ENCODE measurements at regions not wholly inside any gene's neighbourhood (a gene's known extent, or its start where the extent isn't known, plus 50 kb on each side); places are given as distances from the start of the nearest gene placed in this dataset.
"Not testable (repeated sequence)": the region's sequence is repeated elsewhere in the genome, so short reads cannot be mapped to it uniquely, and the experiment has no call there.

- H3K4me3 Mint-ChIP-seq: no peak overlapping the region
- ATAC-seq (no peak), DNase-seq (no peak)
- no peaks in the 10 kb centered on the region for H3K4me1 Mint-ChIP-seq
- H3K27me3 Mint-ChIP-seq: no peaks in the 10 kb centered on the region
- H3K9me3 Mint-ChIP-seq: peaks cover 0 to 13% (median 0%) of the 10 kb centered on the region in 9 donors
- POLR2A ChIA-PET: interaction anchor here (0.6 kb wide), 1 partner anchor 224 kb away, joined by 3 read pairs; no protein-coding TSS in a partner anchor
- no peaks in the 10 kb centered on the region for H3K36me3 Mint-ChIP-seq
- no peak overlapping the region for H3K27ac Mint-ChIP-seq
These were observed 739.3 kb downstream of the NR2F1-AS1 start for GRCh38 chr5:92841604-92842155.

- Mint-ChIP-seq H3K27me3 (no peaks in the 10 kb centered on the region), H3K27ac (no peak overlapping the region), H3K4me1 (no peaks in the 10 kb centered on the region), H3K36me3 (no peaks in the 10 kb centered on the region), H3K9me3 (peaks cover 2 to 20% (median 4%) of the 10 kb centered on the region in 9 donors), H3K4me3 (no peak overlapping the region)
- ATAC-seq (no peak), DNase-seq (no peak)
- POLR2A ChIA-PET: no interaction called here
These were observed 742.8 kb downstream of the NR2F1-AS1 start for GRCh38 chr5:92838253-92838652.

- Mint-ChIP-seq H3K4me1 (no peaks in the 10 kb centered on the region), H3K36me3 (no peaks in the 10 kb centered on the region), H3K9me3 (peaks cover 2 to 32% (median 11%) of the 10 kb centered on the region in 9 donors), H3K27ac (no peak overlapping the region), H3K27me3 (no peaks in the 10 kb centered on the region), H3K4me3 (no peak overlapping the region)
- DNase-seq: no peak
- ATAC-seq: no peak
- POLR2A ChIA-PET: no interaction called here
These were observed 743.9 kb downstream of the NR2F1-AS1 start for GRCh38 chr5:92836855-92837755.

- Mint-ChIP-seq H3K4me3 (no peak overlapping the region), H3K27ac (no peak overlapping the region), H3K36me3 (no peaks in the 10 kb centered on the region), H3K27me3 (no peaks in the 10 kb centered on the region), H3K4me1 (no peaks in the 10 kb centered on the region), H3K9me3 (peaks cover 2 to 24% (median 14%) of the 10 kb centered on the region in 9 donors)
- DNase-seq (no peak), ATAC-seq (no peak)
- POLR2A ChIA-PET: no interaction called here
These were observed 745.3 kb downstream of the NR2F1-AS1 start for GRCh38 chr5:92835712-92836111.

GRCh38 chr5:92823551-92823950, 757.5 kb downstream of the NR2F1-AS1 start:
- DNase-seq, ATAC-seq, H3K4me1 Mint-ChIP-seq, H3K27ac Mint-ChIP-seq, H3K27me3 Mint-ChIP-seq, H3K4me3 Mint-ChIP-seq, H3K36me3 Mint-ChIP-seq, POLR2A ChIA-PET: not testable (repeated sequence)
- peaks cover 0 to 17% (median 0%) of the 10 kb centered on the region in 9 donors for H3K9me3 Mint-ChIP-seq

GRCh38 chr5:92822183-92822582, 758.8 kb downstream of the NR2F1-AS1 start:
- POLR2A ChIA-PET: no interaction called here
- no peaks in the 10 kb centered on the region for H3K36me3 Mint-ChIP-seq
- no peaks in the 10 kb centered on the region for H3K27me3 Mint-ChIP-seq
- peaks cover 0 to 25% (median 2%) of the 10 kb centered on the region in 9 donors for H3K9me3 Mint-ChIP-seq
- ATAC-seq (no peak), DNase-seq (no peak)
- H3K4me3 Mint-ChIP-seq: no peak overlapping the region
- H3K27ac Mint-ChIP-seq: no peak overlapping the region
- H3K4me1 Mint-ChIP-seq: no peaks in the 10 kb centered on the region

GRCh38 chr5:92809855-92810465, 771.1 kb downstream of the NR2F1-AS1 start:
- Mint-ChIP-seq H3K4me1 (no peaks in the 10 kb centered on the region), H3K27ac (no peak overlapping the region)
- ATAC-seq: no peak

GRCh38 chr5:92808474-92808873, 772.5 kb downstream of the NR2F1-AS1 start:
- no peaks in the 10 kb centered on the region for H3K9me3 Mint-ChIP-seq
- H3K27ac Mint-ChIP-seq: no peak overlapping the region
- POLR2A ChIA-PET: no interaction called here
- no peaks in the 10 kb centered on the region for H3K4me1 Mint-ChIP-seq
- no peaks in the 10 kb centered on the region for H3K27me3 Mint-ChIP-seq
- H3K4me3 Mint-ChIP-seq: no peak overlapping the region
- H3K36me3 Mint-ChIP-seq: no peaks in the 10 kb centered on the region
- ATAC-seq (no peak), DNase-seq (no peak)

More at GRCh38 chr5:92809855-92810465, 771.1 kb downstream of the NR2F1-AS1 start:
- Mint-ChIP-seq H3K9me3 (peaks cover 0 to 7% (median 0%) of the 10 kb centered on the region in 9 donors), H3K36me3 (no peaks in the 10 kb centered on the region), H3K4me3 (no peak overlapping the region), H3K27me3 (no peaks in the 10 kb centered on the region)
- DNase-seq: no peak
- POLR2A ChIA-PET: no interaction called here

GRCh38 chr5:92807085-92807484, 773.9 kb downstream of the NR2F1-AS1 start:
- Mint-ChIP-seq H3K4me1 (no peaks in the 10 kb centered on the region), H3K27ac (no peak overlapping the region), H3K27me3 (no peaks in the 10 kb centered on the region), H3K4me3 (no peak overlapping the region), H3K9me3 (no peaks in the 10 kb centered on the region), H3K36me3 (no peaks in the 10 kb centered on the region)
- POLR2A ChIA-PET: no interaction called here
- DNase-seq (no peak), ATAC-seq (no peak)

GRCh38 chr5:92805446-92805845, 775.6 kb downstream of the NR2F1-AS1 start:
- no peaks in the 10 kb centered on the region for H3K4me1 Mint-ChIP-seq
- H3K9me3 Mint-ChIP-seq: no peaks in the 10 kb centered on the region
- H3K36me3 Mint-ChIP-seq: no peaks in the 10 kb centered on the region
- POLR2A ChIA-PET: no interaction called here
- no peaks in the 10 kb centered on the region for H3K27me3 Mint-ChIP-seq
- ATAC-seq: no peak
- no peak overlapping the region for H3K4me3 Mint-ChIP-seq
- no peak overlapping the region for H3K27ac Mint-ChIP-seq
- DNase-seq: no peak

GRCh38 chr5:92801911-92802310, 779.1 kb downstream of the NR2F1-AS1 start:
- POLR2A ChIA-PET: no interaction called here
- H3K4me1 Mint-ChIP-seq: no peaks in the 10 kb centered on the region
- H3K9me3 Mint-ChIP-seq: peaks cover 0 to 7% (median 3%) of the 10 kb centered on the region in 9 donors
- no peaks in the 10 kb centered on the region for H3K27me3 Mint-ChIP-seq
- no peak overlapping the region for H3K4me3 Mint-ChIP-seq
- H3K36me3 Mint-ChIP-seq: no peaks in the 10 kb centered on the region
- no peak for DNase-seq
- H3K27ac Mint-ChIP-seq: no peak overlapping the region
- ATAC-seq: no peak

- Mint-ChIP-seq H3K36me3 (no peaks in the 10 kb centered on the region), H3K4me3 (no peak overlapping the region), H3K4me1 (no peaks in the 10 kb centered on the region), H3K9me3 (peaks cover 2 to 19% (median 7%) of the 10 kb centered on the region in 9 donors), H3K27ac (no peak overlapping the region), H3K27me3 (no peaks in the 10 kb centered on the region)
- ATAC-seq (no peak), DNase-seq (no peak)
- POLR2A ChIA-PET: no interaction called here
These were observed 780.7 kb downstream of the NR2F1-AS1 start for GRCh38 chr5:92800365-92800764.

- H3K36me3 Mint-ChIP-seq: no peaks in the 10 kb centered on the region
- H3K27me3 Mint-ChIP-seq: no peaks in the 10 kb centered on the region
- no peak for DNase-seq
- no peaks in the 10 kb centered on the region for H3K4me1 Mint-ChIP-seq
- POLR2A ChIA-PET: no interaction called here
- H3K27ac Mint-ChIP-seq: no peak overlapping the region
- H3K9me3 Mint-ChIP-seq: peaks cover 9 to 42% (median 22%) of the 10 kb centered on the region in 9 donors
- ATAC-seq: no peak
- no peak overlapping the region for H3K4me3 Mint-ChIP-seq
These were observed 785.4 kb downstream of the NR2F1-AS1 start for GRCh38 chr5:92795633-92796032.
